Right cardiac atrium (tissue), 5 donors: ENCODE measurements at regions not wholly inside any gene's neighbourhood (a gene's known extent, or its start where the extent isn't known, plus 50 kb on each side); places are given as distances from the start of the nearest gene placed in this dataset.

Experiments
- ATAC-seq, 2 donors: fragments of 200-7000 bp; cut with Tn5 transposase; one replicate each; pipeline versions ENCODE4 v1.8.0 to v1.9.1; 2020; ENCODE audit warnings: moderate library complexity in 2 of 2, mild to moderate bottlenecking in 1 of 2
- DNase-seq, 3 donors: peaks; one replicate each; pipeline ENCODE4 v3.0.0-alpha.2; 2020
- H3K27ac ChIP-seq: one replicate; pipeline ENCODE4 v1.5.1; 2013; ENCODE audit warnings: mild to moderate bottlenecking, low read length, control low read depth, moderate library complexity
- H3K27me3 ChIP-seq: one replicate; pipeline ENCODE4 v1.6.1; 2013; ENCODE audit not compliant: control insufficient read depth, insufficient read depth
- H3K4me1 ChIP-seq: one replicate; pipeline ENCODE4 v1.6.1; 2013; ENCODE audit warnings: low read length; ENCODE audit not compliant: control insufficient read depth, insufficient read depth
- H3K4me3 ChIP-seq: one replicate; pipeline ENCODE4 v1.5.1; 2013; ENCODE audit warnings: low read length, control low read depth
- H3K9me3 ChIP-seq: one replicate; pipeline ENCODE4 v1.6.1; 2013; ENCODE audit warnings: low read length; ENCODE audit not compliant: control insufficient read depth
- WGBS: extraction: QIAGEN DNeasy Blood & Tissue Kit; methylation state at CpG from one replicate; pipeline ENCODE4 v1.1.7; 2013; 5-methylcytosine and 5-hydroxymethylcytosine counted together
- intact Hi-C, 4 donors: fragments of 100-400 bp; cut with DNase I; formaldehyde crosslinking; loops; one replicate each; pipeline versions ENCODE4 v1.11.0 to v1.14.0; 2022 to 2023
- donor health status: healthy with polysubstance abuse.
- donor health status: DM: no; HTN: yes; CAD: no.
- donor health status: DM: no; HTN: no; CAD: no.
- donor health status: DM: no; HTN: yes; CAD: no; lungs with severe emphysema.
- donor health status: DM: yes; HTN: yes; CAD: no.

DNA sequence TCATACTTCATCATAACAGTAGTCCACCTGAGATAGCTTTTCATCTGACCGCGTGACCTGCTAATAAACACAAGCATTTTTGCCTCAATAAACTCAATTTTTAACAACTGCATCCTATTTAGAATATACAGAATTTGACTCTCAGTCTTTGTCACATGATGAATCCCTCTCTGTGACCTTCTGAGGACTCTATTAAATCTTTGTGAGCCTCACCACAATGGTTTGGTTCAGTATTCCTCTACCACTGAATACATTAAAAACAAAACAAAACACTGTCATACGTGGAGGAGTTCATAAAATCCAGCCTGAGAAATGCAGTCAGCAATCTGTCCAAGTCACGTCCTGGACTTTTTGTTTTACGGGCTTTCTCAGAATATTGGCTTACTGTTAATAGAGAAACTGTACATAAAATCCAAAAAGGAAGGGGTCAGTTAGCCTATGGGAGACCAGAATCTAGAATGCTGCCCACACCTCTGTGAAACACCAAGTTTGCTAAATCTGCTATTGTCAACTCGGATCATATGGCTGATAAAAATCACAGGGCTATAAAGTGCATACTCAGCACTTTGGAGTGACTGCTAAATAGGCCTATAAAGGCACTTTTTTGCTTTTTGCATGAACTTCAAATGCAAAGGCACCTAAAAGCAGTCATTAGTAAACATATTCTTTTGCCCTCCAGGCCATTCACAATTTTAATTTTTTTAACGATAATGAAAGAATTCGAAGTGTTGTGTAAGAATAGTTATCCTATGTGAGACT, 190.3 kb upstream of the HDDC2 start:
- Histone ChIP-seq H3K27ac (no peak overlapping the region), H3K4me3 (no peak overlapping the region), H3K4me1 (no peaks in the 10 kb centered on the region), H3K27me3 (no peaks in the 10 kb centered on the region), H3K9me3 (no peaks in the 10 kb centered on the region)
- 85% methylated on average over 8 of the region's 8 CpGs for WGBS
- DNase-seq (no peak), ATAC-seq (no peak)
- intact Hi-C loops: no loop called here

DNA sequence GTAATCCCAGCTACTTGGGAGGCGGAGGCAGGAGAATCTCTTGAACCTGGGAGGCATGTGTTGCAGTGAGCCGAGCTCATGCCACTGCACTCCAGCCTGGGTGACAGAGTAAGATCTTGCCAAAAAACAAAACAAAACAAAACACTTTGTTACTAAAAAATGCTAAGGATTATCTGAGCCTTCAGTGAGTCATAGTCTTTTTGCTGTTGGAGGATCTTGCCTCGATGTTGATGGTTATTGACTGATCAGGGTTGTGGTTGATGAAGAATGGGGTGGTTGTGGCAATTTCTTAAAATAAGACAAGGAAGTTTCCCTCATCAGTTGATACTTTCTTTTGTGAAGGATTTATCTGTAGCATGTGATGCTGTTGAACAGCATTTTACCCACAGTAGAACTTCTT, 196.8 kb upstream of the HDDC2 start:
- Histone ChIP-seq H3K4me1 (no peaks in the 10 kb centered on the region), H3K27ac (no peak overlapping the region), H3K9me3 (no peaks in the 10 kb centered on the region), H3K27me3 (no peaks in the 10 kb centered on the region), H3K4me3 (no peak overlapping the region)
- ATAC-seq (no peak), DNase-seq (no peak)
- intact Hi-C loops: no loop called here
- WGBS: 89% methylated on average over 3 of the region's 3 CpGs

GRCh38 chr6:125499535-125499934, 197.8 kb upstream of the HDDC2 start:
- no peaks in the 10 kb centered on the region for H3K27me3 ChIP-seq
- ATAC-seq: no peak
- no peaks in the 10 kb centered on the region for H3K4me1 ChIP-seq
- intact Hi-C loops: no loop called here
- no peak overlapping the region for H3K27ac ChIP-seq
- no peak for DNase-seq
- no peak overlapping the region for H3K4me3 ChIP-seq
- H3K9me3 ChIP-seq: no peaks in the 10 kb centered on the region

GRCh38 chr6:125503181-125503580, 201.4 kb upstream of the HDDC2 start:
- intact Hi-C loops: no loop called here
- DNase-seq: no peak
- H3K4me3 ChIP-seq: no peak overlapping the region
- ATAC-seq: no peak
- 62% methylated on average over 3 of the region's 3 CpGs for WGBS
- H3K27ac ChIP-seq: no peak overlapping the region
- H3K4me1 ChIP-seq: no peaks in the 10 kb centered on the region
- no peaks in the 10 kb centered on the region for H3K27me3 ChIP-seq
- no peaks in the 10 kb centered on the region for H3K9me3 ChIP-seq

DNA sequence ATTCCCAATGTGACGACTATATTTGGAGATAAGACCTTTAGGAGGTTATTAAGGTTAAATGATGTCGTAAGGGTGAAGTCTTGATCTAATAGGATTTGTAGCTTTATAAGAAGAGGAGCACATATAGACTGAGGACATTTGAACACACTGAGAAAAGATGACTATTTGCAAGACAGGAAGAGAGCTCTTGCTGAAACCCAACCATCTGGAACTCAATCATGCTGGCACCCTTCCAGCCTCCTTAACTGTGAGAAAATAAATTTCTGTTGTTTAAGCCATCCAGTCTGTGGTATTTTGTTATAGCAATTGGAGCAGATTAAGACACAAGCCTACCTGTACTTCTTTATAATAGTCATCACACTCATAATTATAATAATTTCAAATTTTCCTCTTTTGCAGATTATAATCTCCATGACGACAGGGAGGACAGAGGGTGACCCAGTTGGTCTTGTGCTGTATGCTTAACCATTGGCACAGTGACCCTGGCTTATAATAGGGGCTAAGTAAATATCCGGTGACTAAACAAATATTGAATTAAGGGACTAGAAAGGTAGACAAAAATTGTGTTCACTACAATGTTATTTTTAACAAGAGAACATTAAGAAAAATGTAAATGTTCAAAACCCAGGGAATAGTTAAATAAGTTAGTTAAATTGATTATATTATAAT, 206.4 kb upstream of the HDDC2 start:
- H3K4me3 ChIP-seq: no peak overlapping the region
- DNase-seq (peak in 2 of 3 donors; percentile 24 to 65), ATAC-seq (no peak)
- intact Hi-C loops: no loop called here
- H3K27ac ChIP-seq: no peak overlapping the region
- H3K4me1 ChIP-seq: no peaks in the 10 kb centered on the region
- WGBS: 66% methylated on average over 4 of the region's 4 CpGs
- H3K27me3 ChIP-seq: no peaks in the 10 kb centered on the region
- no peaks in the 10 kb centered on the region for H3K9me3 ChIP-seq

DNA sequence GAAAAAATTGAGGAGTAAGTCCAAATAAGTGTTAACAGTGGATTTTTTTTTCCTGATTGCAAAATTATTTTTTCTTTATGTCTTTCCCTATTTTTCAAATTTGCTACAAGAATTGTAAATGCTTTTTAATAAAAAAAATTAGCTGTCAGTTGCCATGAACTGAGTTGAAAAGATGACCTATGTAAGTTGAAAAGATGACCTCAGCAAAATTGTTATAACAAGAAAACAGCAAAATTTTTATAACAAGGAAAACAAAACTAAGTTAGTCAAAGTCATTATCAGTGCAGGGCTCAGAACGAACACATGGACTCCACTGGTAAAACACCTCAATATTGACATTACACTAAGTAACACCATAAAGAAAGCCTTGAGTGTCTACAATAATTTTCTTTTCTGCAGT, 207.0 kb upstream of the HDDC2 start:
- ATAC-seq (no peak), DNase-seq (no peak)
- whole genome bisulfite sequencing: 72% methylated on average over 1 of the region's 1 CpG
- H3K27ac ChIP-seq: no peak overlapping the region
- no peaks in the 10 kb centered on the region for H3K4me1 ChIP-seq
- H3K4me3 ChIP-seq: no peak overlapping the region
- no peaks in the 10 kb centered on the region for H3K9me3 ChIP-seq
- no peaks in the 10 kb centered on the region for H3K27me3 ChIP-seq
- intact Hi-C loops: no loop called here

DNA sequence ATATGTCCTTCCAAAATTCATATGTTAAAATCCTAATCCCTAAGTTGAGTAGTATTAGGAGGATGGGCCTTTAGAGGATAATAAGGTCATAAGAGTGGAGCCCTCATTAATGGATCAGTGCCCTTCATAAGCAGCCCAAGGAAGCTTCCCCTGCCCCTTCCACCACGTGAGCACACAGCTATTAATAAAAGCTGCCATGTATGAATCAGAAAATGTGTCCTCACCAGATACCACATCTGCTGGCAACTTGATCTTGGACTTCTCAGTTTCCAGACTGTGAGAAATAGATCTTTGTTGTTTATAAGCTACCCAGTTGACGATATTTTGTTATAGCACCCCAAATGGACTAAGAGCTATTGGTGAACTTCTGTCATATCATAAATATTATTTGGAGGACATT, 207.7 kb upstream of the HDDC2 start:
- H3K27me3 ChIP-seq: no peaks in the 10 kb centered on the region
- no peak overlapping the region for H3K27ac ChIP-seq
- intact Hi-C loops: no loop called here
- WGBS: 77% methylated on average over 2 of the region's 2 CpGs
- ATAC-seq (no peak), DNase-seq (no peak)
- H3K4me1 ChIP-seq: no peaks in the 10 kb centered on the region
- no peaks in the 10 kb centered on the region for H3K9me3 ChIP-seq
- H3K4me3 ChIP-seq: no peak overlapping the region

GRCh38 chr6:125510405-125510804, 208.6 kb upstream of the HDDC2 start:
- no peaks in the 10 kb centered on the region for H3K4me1 ChIP-seq
- no peak overlapping the region for H3K27ac ChIP-seq
- 86% methylated on average over 2 of the region's 2 CpGs for WGBS
- H3K27me3 ChIP-seq: no peaks in the 10 kb centered on the region
- no peaks in the 10 kb centered on the region for H3K9me3 ChIP-seq
- ATAC-seq (no peak), DNase-seq (no peak)
- no peak overlapping the region for H3K4me3 ChIP-seq
- intact Hi-C loops: no loop called here

- Histone ChIP-seq H3K4me3 (no peak overlapping the region), H3K27me3 (no peaks in the 10 kb centered on the region), H3K9me3 (no peaks in the 10 kb centered on the region), H3K27ac (no peak overlapping the region), H3K4me1 (no peaks in the 10 kb centered on the region)
- intact Hi-C loops: no loop called here
- ATAC-seq: no peak
- no peak for DNase-seq
- WGBS: 67% methylated on average over 2 of the region's 2 CpGs
Measured at GRCh38 chr6:125511809-125512396, 210.1 kb upstream of the HDDC2 start.

DNA sequence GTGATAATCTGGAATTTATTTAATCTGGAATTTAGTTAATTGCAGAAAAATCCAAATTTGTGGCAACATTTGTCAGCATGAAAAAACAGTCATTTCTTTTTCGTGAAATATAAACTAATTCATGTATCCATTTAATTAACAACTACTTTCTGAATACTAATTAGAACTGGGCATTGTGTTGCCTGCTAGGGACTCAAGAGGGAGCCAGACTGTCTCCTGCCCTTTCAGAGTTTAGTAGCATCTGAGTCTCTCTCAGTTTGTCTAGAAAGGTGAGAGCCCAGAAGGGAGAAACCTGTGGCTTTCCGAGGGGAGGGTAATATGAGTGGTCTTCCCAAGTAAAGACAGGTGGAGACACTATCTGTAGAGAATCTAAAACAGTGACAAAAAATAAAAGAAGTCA, 210.9 kb upstream of the HDDC2 start:
- Histone ChIP-seq H3K4me3 (no peak overlapping the region), H3K27me3 (no peaks in the 10 kb centered on the region), H3K9me3 (no peaks in the 10 kb centered on the region), H3K27ac (no peak overlapping the region), H3K4me1 (no peaks in the 10 kb centered on the region)
- ATAC-seq: no peak
- DNase-seq: no peak
- WGBS: 77% methylated on average over 2 of the region's 2 CpGs
- intact Hi-C loops: no loop called here

DNA sequence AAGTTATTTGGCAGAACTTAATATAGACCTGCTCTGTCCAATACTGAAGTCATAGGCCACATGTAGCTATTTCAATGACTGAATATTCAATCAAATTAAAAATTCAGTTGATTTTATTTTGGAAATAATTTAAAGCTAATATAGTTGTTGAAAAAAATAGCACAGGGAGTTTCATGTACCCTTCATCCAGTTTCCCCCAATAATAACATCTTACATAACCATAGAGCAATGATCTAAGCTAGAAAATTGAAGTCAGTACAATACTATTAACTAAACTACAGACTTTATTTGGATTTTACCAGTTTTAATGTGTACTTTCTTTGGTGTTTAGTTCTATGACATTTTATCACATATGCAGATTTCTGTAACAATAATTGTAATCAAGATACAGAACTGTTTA, 212.2 kb upstream of the HDDC2 start:
- H3K4me1 ChIP-seq: no peaks in the 10 kb centered on the region
- ATAC-seq (no peak), DNase-seq (no peak)
- H3K27ac ChIP-seq: no peak overlapping the region
- intact Hi-C loops: no loop called here
- H3K9me3 ChIP-seq: no peaks in the 10 kb centered on the region
- H3K27me3 ChIP-seq: no peaks in the 10 kb centered on the region
- no peak overlapping the region for H3K4me3 ChIP-seq
